GM23338 (cell line): ENCODE measurements at regions not wholly inside any gene's neighbourhood (a gene's known extent, or its start where the extent isn't known, plus 50 kb on each side); places are given as distances from the start of the nearest gene placed in this dataset.

Source experiments
- ATAC-seq: fragments of 200-7000 bp; cut with Tn5 transposase; 3 replicates; pipeline ENCODE4 v1.9.1; 2020
- DNase-seq: peaks from one replicate; pipeline ENCODE4 v3.0.0-alpha.2; 2015; ENCODE audit warnings: low spot score
- H2AFZ ChIP-seq: fragments of 200-600 bp; sonication (generic); 2 replicates; pipeline ENCODE4 v1.8.0; 2016; ENCODE audit warnings: antibody characterized with exemption, mild to moderate bottlenecking, moderate library complexity
- H3F3A ChIP-seq: fragments of 200-600 bp; sonication (generic); replicated peaks from 2 replicates; pipeline ENCODE4 v1.8.0; 2017; ENCODE audit warnings: antibody characterized with exemption, mixed run types, low read depth
- H3K27ac ChIP-seq: fragments of 200-600 bp; sonication (generic); 2 replicates; pipeline ENCODE4 v1.6.1; 2016; ENCODE audit warnings: low read depth
- H3K27me3 ChIP-seq: fragments of 200-600 bp; sonication (generic); 2 replicates; pipeline ENCODE4 v1.8.0; 2016; ENCODE audit warnings: mild to moderate bottlenecking, mixed run types, moderate library complexity; ENCODE audit not compliant: insufficient read depth
- H3K36me3 ChIP-seq: fragments of 200-600 bp; sonication (generic); 2 replicates; pipeline ENCODE4 v1.8.0; 2016; ENCODE audit warnings: mild to moderate bottlenecking; ENCODE audit not compliant: insufficient read depth
- H3K4me1 ChIP-seq: fragments of 200-600 bp; sonication (generic); 2 replicates; pipeline ENCODE4 v1.8.0; 2016; ENCODE audit warnings: mild to moderate bottlenecking, moderate library complexity; ENCODE audit not compliant: insufficient read depth
- H3K4me2 ChIP-seq: fragments of 200-600 bp; sonication (generic); 2 replicates; pipeline ENCODE4 v1.7.1; 2017; ENCODE audit warnings: mixed run types
- H3K4me3 ChIP-seq: fragments of 200-600 bp; sonication (generic); 2 replicates; pipeline ENCODE4 v1.6.1; 2016; ENCODE audit warnings: mixed run types
- H3K79me2 ChIP-seq: fragments of 200-600 bp; sonication (generic); replicated peaks from 2 replicates; pipeline ENCODE4 v1.8.0; 2017; ENCODE audit warnings: mild to moderate bottlenecking; ENCODE audit not compliant: insufficient read depth
- H3K9me2 ChIP-seq: fragments of 200-600 bp; sonication (generic); 2 replicates; pipeline ENCODE4 v1.8.0; 2017; ENCODE audit not compliant: insufficient read depth
- H4K20me1 ChIP-seq: fragments of 200-600 bp; sonication (generic); replicated peaks from 2 replicates; pipeline ENCODE4 v1.8.0; 2017; ENCODE audit warnings: mild to moderate bottlenecking; ENCODE audit not compliant: insufficient read depth
- H3K27ac Mint-ChIP-seq: 2 replicates; pipeline ENCODE4 v1.8.0; 2020; ENCODE audit warnings: inconsistent platforms, mild to moderate bottlenecking, moderate library complexity, mixed read lengths
- H3K27me3 Mint-ChIP-seq: 3 replicates; pipeline ENCODE4 v1.8.0; 2022; ENCODE audit warnings: low read depth, mild to moderate bottlenecking, moderate library complexity, mixed read lengths, inconsistent platforms; ENCODE audit not compliant: insufficient read depth, poor library complexity
- H3K36me3 Mint-ChIP-seq: 3 replicates; pipeline ENCODE4 v1.8.0; 2021; ENCODE audit warnings: low read depth, mild to moderate bottlenecking, inconsistent platforms, moderate library complexity, mixed read lengths
- H3K4me1 Mint-ChIP-seq: 3 replicates; pipeline ENCODE4 v1.8.0; 2020; ENCODE audit warnings: mild to moderate bottlenecking, inconsistent platforms, mixed read lengths
- H3K4me3 Mint-ChIP-seq: 3 replicates; pipeline ENCODE4 v1.8.0; 2021; ENCODE audit warnings: moderate library complexity, mild to moderate bottlenecking, inconsistent platforms, mixed read lengths
- H3K9me3 Mint-ChIP-seq: 3 replicates; pipeline ENCODE4 v1.8.0; 2020; ENCODE audit warnings: moderate library complexity, mild to moderate bottlenecking, inconsistent platforms, mixed read lengths
- CREB1 ChIP-seq: fragments of 250-450 bp; sonication (Bioruptor Pico); IDR thresholded peaks from 2 replicates; pipeline ENCODE4 v1.5.0; 2020; ENCODE audit warnings: low read depth, mild to moderate bottlenecking, moderate library complexity
- CTCF ChIP-seq, 2 experiments: fragments of 200-600 bp in 1 of 2; sonication (generic) in 1 of 2; conservative IDR thresholded peaks; 2 replicates each; pipeline versions ENCODE4 v1.5.1 to v1.6.1; 2016 to 2017; ENCODE audit warnings: antibody characterized with exemption in 2 of 2, low read depth in 2 of 2, mild to moderate bottlenecking in 2 of 2, moderate library complexity in 1 of 2
- EZH2 ChIP-seq: fragments of 200-600 bp; sonication (generic); IDR thresholded peaks from one replicate; pipeline ENCODE4 v1.8.0; 2017; ENCODE audit warnings: antibody characterized with exemption, mild to moderate bottlenecking, low read depth; ENCODE audit not compliant: unreplicated experiment
- EZH2phosphoT487 ChIP-seq: fragments of 200-600 bp; sonication (generic); IDR thresholded peaks from one replicate; pipeline ENCODE4 v1.8.1; 2018; ENCODE audit warnings: antibody characterized with exemption; ENCODE audit not compliant: unreplicated experiment
- JUNB ChIP-seq: IDR thresholded peaks from one replicate; pipeline ENCODE4 v1.6.1; 2016; ENCODE audit warnings: antibody characterized with exemption; ENCODE audit not compliant: unreplicated experiment
- NANOG ChIP-seq: IDR thresholded peaks from 2 replicates; pipeline ENCODE4 v1.6.1; 2016; ENCODE audit warnings: antibody characterized with exemption, borderline replicate concordance
- POLR2AphosphoS5 ChIP-seq: IDR thresholded peaks from 2 replicates; pipeline ENCODE4 v1.6.1; 2016; ENCODE audit warnings: antibody characterized with exemption, low read depth
- STAT1 ChIP-seq: IDR thresholded peaks from one replicate; pipeline ENCODE4 v1.6.1; 2016; ENCODE audit warnings: antibody characterized with exemption; ENCODE audit not compliant: unreplicated experiment
- ZNF114 ChIP-seq: fragments of 250-450 bp; sonication (Bioruptor Pico); IDR thresholded peaks from 2 replicates; pipeline ENCODE4 v1.5.0; 2020; ENCODE audit warnings: mild to moderate bottlenecking, moderate library complexity
- ZNF331 ChIP-seq: fragments of 250-450 bp; sonication (Bioruptor Pico); IDR thresholded peaks from 2 replicates; pipeline ENCODE4 v1.5.0; 2020; ENCODE audit warnings: low read depth, mild to moderate bottlenecking, moderate library complexity
- TF ChIP-seq, protein P1 (sequence below): IDR thresholded peaks from 2 replicates; pipeline ENCODE4 v1.6.1; 2016; ENCODE audit warnings: antibody characterized with exemption
- TF ChIP-seq, protein P2 (sequence below): IDR thresholded peaks from one replicate; pipeline ENCODE4 v1.6.1; 2018; ENCODE audit warnings: antibody characterized with exemption; ENCODE audit not compliant: unreplicated experiment
- TF ChIP-seq, protein P3 (sequence below): fragments of 250-450 bp; sonication (Bioruptor Pico); IDR thresholded peaks from 2 replicates; pipeline ENCODE4 v1.5.0; 2020; ENCODE audit warnings: mild to moderate bottlenecking, moderate library complexity

GRCh38 chr1:213773975-213774374, 213.8 kb upstream of the PROX1 start:
- H3K36me3 ChIP-seq, result no peaks in the 10 kb centered on the region
- Mint-ChIP-seq H3K4me1 (no peaks in the 10 kb centered on the region), H3K4me3 (no peak overlapping the region)

More at GRCh38 chr1:213773975-213774374, 213.8 kb upstream of the PROX1 start:
- H3K27ac Mint-ChIP-seq, result no peak overlapping the region
- DNase-seq (no peak), ATAC-seq (no peak)
- H3K27ac ChIP-seq, result no peak overlapping the region
- H3K4me1 ChIP-seq, result no peaks in the 10 kb centered on the region
- TF ChIP-seq STAT1 (no peak), NANOG (no peak), POLR2AphosphoS5 (no peak), EZH2 (no peak), ZNF114 (CRISPR knock-in tag) (no peak), JUNB (no peak), ZNF331 (no peak), CTCF (conservative IDR thresholded peaks at IDR 0.05; ENCODE audit: low read depth in 2 of 2) (no peak), EZH2phosphoT487 (no peak), CREB1 (CRISPR knock-in tag) (no peak)
- TF ChIP-seq, protein P1, sequence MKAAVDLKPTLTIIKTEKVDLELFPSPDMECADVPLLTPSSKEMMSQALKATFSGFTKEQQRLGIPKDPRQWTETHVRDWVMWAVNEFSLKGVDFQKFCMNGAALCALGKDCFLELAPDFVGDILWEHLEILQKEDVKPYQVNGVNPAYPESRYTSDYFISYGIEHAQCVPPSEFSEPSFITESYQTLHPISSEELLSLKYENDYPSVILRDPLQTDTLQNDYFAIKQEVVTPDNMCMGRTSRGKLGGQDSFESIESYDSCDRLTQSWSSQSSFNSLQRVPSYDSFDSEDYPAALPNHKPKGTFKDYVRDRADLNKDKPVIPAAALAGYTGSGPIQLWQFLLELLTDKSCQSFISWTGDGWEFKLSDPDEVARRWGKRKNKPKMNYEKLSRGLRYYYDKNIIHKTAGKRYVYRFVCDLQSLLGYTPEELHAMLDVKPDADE, result no peak
- TF ChIP-seq, protein P2, sequence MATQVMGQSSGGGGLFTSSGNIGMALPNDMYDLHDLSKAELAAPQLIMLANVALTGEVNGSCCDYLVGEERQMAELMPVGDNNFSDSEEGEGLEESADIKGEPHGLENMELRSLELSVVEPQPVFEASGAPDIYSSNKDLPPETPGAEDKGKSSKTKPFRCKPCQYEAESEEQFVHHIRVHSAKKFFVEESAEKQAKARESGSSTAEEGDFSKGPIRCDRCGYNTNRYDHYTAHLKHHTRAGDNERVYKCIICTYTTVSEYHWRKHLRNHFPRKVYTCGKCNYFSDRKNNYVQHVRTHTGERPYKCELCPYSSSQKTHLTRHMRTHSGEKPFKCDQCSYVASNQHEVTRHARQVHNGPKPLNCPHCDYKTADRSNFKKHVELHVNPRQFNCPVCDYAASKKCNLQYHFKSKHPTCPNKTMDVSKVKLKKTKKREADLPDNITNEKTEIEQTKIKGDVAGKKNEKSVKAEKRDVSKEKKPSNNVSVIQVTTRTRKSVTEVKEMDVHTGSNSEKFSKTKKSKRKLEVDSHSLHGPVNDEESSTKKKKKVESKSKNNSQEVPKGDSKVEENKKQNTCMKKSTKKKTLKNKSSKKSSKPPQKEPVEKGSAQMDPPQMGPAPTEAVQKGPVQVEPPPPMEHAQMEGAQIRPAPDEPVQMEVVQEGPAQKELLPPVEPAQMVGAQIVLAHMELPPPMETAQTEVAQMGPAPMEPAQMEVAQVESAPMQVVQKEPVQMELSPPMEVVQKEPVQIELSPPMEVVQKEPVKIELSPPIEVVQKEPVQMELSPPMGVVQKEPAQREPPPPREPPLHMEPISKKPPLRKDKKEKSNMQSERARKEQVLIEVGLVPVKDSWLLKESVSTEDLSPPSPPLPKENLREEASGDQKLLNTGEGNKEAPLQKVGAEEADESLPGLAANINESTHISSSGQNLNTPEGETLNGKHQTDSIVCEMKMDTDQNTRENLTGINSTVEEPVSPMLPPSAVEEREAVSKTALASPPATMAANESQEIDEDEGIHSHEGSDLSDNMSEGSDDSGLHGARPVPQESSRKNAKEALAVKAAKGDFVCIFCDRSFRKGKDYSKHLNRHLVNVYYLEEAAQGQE, result no peak
- TF ChIP-seq, protein P3, sequence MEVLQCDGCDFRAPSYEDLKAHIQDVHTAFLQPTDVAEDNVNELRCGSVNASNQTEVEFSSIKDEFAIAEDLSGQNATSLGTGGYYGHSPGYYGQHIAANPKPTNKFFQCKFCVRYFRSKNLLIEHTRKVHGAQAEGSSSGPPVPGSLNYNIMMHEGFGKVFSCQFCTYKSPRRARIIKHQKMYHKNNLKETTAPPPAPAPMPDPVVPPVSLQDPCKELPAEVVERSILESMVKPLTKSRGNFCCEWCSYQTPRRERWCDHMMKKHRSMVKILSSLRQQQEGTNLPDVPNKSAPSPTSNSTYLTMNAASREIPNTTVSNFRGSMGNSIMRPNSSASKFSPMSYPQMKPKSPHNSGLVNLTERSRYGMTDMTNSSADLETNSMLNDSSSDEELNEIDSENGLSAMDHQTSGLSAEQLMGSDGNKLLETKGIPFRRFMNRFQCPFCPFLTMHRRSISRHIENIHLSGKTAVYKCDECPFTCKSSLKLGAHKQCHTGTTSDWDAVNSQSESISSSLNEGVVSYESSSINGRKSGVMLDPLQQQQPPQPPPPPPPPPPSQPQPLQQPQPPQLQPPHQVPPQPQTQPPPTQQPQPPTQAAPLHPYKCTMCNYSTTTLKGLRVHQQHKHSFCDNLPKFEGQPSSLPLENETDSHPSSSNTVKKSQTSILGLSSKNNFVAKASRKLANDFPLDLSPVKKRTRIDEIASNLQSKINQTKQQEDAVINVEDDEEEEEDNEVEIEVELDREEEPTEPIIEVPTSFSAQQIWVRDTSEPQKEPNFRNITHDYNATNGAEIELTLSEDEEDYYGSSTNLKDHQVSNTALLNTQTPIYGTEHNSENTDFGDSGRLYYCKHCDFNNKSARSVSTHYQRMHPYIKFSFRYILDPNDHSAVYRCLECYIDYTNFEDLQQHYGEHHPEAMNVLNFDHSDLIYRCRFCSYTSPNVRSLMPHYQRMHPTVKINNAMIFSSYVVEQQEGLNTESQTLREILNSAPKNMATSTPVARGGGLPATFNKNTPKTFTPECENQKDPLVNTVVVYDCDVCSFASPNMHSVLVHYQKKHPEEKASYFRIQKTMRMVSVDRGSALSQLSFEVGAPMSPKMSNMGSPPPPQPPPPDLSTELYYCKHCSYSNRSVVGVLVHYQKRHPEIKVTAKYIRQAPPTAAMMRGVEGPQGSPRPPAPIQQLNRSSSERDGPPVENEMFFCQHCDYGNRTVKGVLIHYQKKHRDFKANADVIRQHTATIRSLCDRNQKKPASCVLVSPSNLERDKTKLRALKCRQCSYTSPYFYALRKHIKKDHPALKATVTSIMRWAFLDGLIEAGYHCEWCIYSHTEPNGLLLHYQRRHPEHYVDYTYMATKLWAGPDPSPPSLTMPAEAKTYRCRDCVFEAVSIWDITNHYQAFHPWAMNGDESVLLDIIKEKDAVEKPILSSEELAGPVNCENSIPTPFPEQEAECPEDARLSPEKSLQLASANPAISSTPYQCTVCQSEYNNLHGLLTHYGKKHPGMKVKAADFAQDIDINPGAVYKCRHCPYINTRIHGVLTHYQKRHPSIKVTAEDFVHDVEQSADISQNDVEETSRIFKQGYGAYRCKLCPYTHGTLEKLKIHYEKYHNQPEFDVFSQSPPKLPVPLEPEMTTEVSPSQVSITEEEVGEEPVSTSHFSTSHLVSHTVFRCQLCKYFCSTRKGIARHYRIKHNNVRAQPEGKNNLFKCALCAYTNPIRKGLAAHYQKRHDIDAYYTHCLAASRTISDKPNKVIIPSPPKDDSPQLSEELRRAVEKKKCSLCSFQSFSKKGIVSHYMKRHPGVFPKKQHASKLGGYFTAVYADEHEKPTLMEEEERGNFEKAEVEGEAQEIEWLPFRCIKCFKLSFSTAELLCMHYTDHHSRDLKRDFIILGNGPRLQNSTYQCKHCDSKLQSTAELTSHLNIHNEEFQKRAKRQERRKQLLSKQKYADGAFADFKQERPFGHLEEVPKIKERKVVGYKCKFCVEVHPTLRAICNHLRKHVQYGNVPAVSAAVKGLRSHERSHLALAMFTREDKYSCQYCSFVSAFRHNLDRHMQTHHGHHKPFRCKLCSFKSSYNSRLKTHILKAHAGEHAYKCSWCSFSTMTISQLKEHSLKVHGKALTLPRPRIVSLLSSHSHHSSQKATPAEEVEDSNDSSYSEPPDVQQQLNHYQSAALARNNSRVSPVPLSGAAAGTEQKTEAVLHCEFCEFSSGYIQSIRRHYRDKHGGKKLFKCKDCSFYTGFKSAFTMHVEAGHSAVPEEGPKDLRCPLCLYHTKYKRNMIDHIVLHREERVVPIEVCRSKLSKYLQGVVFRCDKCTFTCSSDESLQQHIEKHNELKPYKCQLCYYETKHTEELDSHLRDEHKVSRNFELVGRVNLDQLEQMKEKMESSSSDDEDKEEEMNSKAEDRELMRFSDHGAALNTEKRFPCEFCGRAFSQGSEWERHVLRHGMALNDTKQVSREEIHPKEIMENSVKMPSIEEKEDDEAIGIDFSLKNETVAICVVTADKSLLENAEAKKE, result no peak
- H3K4me2 ChIP-seq, result no peak overlapping the region
- no peaks in the 10 kb centered on the region for H4K20me1 ChIP-seq
- peaks cover 9% of the 10 kb centered on the region; the same call in 1 of the 2 replicates for H3K9me2 ChIP-seq
- no peaks in the 10 kb centered on the region for H3F3A ChIP-seq
- H3K27me3 ChIP-seq, result no peaks in the 10 kb centered on the region
- H3K4me3 ChIP-seq, result no peak overlapping the region
- H3K36me3 Mint-ChIP-seq, result no peaks in the 10 kb centered on the region
- H2AFZ ChIP-seq, result no peak overlapping the region
- peaks cover 2% of the 10 kb centered on the region for H3K27me3 Mint-ChIP-seq
- no peaks in the 10 kb centered on the region for H3K9me3 Mint-ChIP-seq
- H3K79me2 ChIP-seq, result no peaks in the 10 kb centered on the region
